ENCODE measurements at regions not wholly inside any gene's neighbourhood (a gene's known extent, or its start where the extent isn't known, plus 50 kb on each side); places are given as distances from the start of the nearest gene placed in this dataset.

- Mint-ChIP-seq H3K4me1 (ENCODE audit: low read depth) (no peaks in the 10 kb centered on the region), H3K27me3 (no peaks in the 10 kb centered on the region), H3K36me3 (ENCODE audit: low read depth) (no peaks in the 10 kb centered on the region), H3K27ac (no peak overlapping the region), H3K9me3 (peaks cover 4% of the 10 kb centered on the region), H3K4me3 (no peak overlapping the region)
- Histone ChIP-seq H3K27me3 (ENCODE audit: control insufficient read depth in 1 of 2, insufficient read depth in 2 of 2, low read length in 2 of 2) (no peaks in the 10 kb centered on the region), H3K4me3 (ENCODE audit: low read length) (no peak overlapping the region), H3K4me1 (ENCODE audit: insufficient read depth, low read length) (no peaks in the 10 kb centered on the region), H3K9me3 (ENCODE audit: control insufficient read depth in 1 of 2, insufficient read depth in 1 of 2, low read length in 2 of 2) (peaks cover 3 to 8% of the 10 kb centered on the region in 2 experiments), H3K36me3 (ENCODE audit: insufficient read depth, low read length) (no peaks in the 10 kb centered on the region), H3K27ac (ENCODE audit: low read depth in 1 of 2, low read length in 2 of 2) (no peak overlapping the region)
- POLR2A ChIA-PET, result no interaction called here
- no peak for TF ChIP-seq CTCF (IDR thresholded peaks at IDR 0.05)
- ATAC-seq (ENCODE audit: poor library complexity), result no peak
- intact Hi-C loops (cut with DNase I, micrococcal nuclease), result no loop called here
- CTCF ChIA-PET, result no interaction called here
- DNase-seq, result no peak
Measured at GRCh38 chr6:56005426-56005825, 130.0 kb upstream of the BMP5 start.

GRCh38 chr6:56004426-56004825, 129.0 kb upstream of the BMP5 start:
- ATAC-seq (ENCODE audit: poor library complexity) (no peak), DNase-seq (peak in 1 of 14 experiments; percentile 14)
- H3K4me1 Mint-ChIP-seq (ENCODE audit: low read depth), result no peaks in the 10 kb centered on the region
- POLR2A ChIA-PET, result no interaction called here
- CTCF ChIA-PET, result no interaction called here
- H3K27me3 Mint-ChIP-seq, result no peaks in the 10 kb centered on the region
- H3K36me3 Mint-ChIP-seq (ENCODE audit: low read depth), result no peaks in the 10 kb centered on the region
- no peak overlapping the region for H3K4me3 Mint-ChIP-seq
- Histone ChIP-seq H3K27me3 (ENCODE audit: control insufficient read depth in 1 of 2, insufficient read depth in 2 of 2, low read length in 2 of 2) (no peaks in the 10 kb centered on the region), H3K4me1 (ENCODE audit: insufficient read depth, low read length) (no peaks in the 10 kb centered on the region), H3K36me3 (ENCODE audit: insufficient read depth, low read length) (no peaks in the 10 kb centered on the region), H3K9me3 (ENCODE audit: control insufficient read depth in 1 of 2, insufficient read depth in 1 of 2, low read length in 2 of 2) (peaks cover 3 to 8% of the 10 kb centered on the region in 2 experiments), H3K27ac (ENCODE audit: low read depth in 1 of 2, low read length in 2 of 2) (no peak overlapping the region), H3K4me3 (ENCODE audit: low read length) (no peak overlapping the region)
- no peak for TF ChIP-seq CTCF (IDR thresholded peaks at IDR 0.05)
- H3K27ac Mint-ChIP-seq, result no peak overlapping the region
- H3K9me3 Mint-ChIP-seq, result peaks cover 4% of the 10 kb centered on the region
- intact Hi-C loops (cut with DNase I, micrococcal nuclease), result no loop called here

GRCh38 chr6:56003616-56004015, 128.2 kb upstream of the BMP5 start:
- no peak overlapping the region for H3K4me3 Mint-ChIP-seq
- H3K9me3 ChIP-seq (ENCODE audit: control insufficient read depth in 1 of 2, insufficient read depth in 1 of 2, low read length in 2 of 2), result peaks cover 0 to 8% of the 10 kb centered on the region in 2 experiments
- no peaks in the 10 kb centered on the region for H3K4me1 ChIP-seq (ENCODE audit: insufficient read depth, low read length)
- no peak overlapping the region for H3K4me3 ChIP-seq (ENCODE audit: low read length)
- H3K36me3 ChIP-seq (ENCODE audit: insufficient read depth, low read length), result no peaks in the 10 kb centered on the region
- no peaks in the 10 kb centered on the region for H3K9me3 Mint-ChIP-seq
- ChIA-PET POLR2A (no interaction called here), CTCF (no interaction called here)
- DNase-seq (no peak), ATAC-seq (ENCODE audit: poor library complexity) (no peak)
- no peak for TF ChIP-seq CTCF (IDR thresholded peaks at IDR 0.05)
- no peaks in the 10 kb centered on the region for H3K36me3 Mint-ChIP-seq (ENCODE audit: low read depth)
- H3K27me3 ChIP-seq (ENCODE audit: control insufficient read depth in 1 of 2, insufficient read depth in 2 of 2, low read length in 2 of 2), result no peaks in the 10 kb centered on the region
- H3K27ac Mint-ChIP-seq, result no peak overlapping the region
- no peak overlapping the region for H3K27ac ChIP-seq (ENCODE audit: low read depth in 1 of 2, low read length in 2 of 2)
- no peaks in the 10 kb centered on the region for H3K4me1 Mint-ChIP-seq (ENCODE audit: low read depth)
- H3K27me3 Mint-ChIP-seq, result no peaks in the 10 kb centered on the region
- intact Hi-C loops (cut with DNase I, micrococcal nuclease), result no loop called here
